ENCODE measurements at regions not wholly inside any gene's neighbourhood (a gene's known extent, or its start where the extent isn't known, plus 50 kb on each side); places are given as distances from the start of the nearest gene placed in this dataset.

GRCh38 chr10:21053953-21054690 lies 157.0 kb upstream of the NEBL start:
- DNase-seq (ENCODE audit: low read depth, low spot score), result no peak
- TF ChIP-seq GABPA (IDR thresholded peaks at IDR 0.05; ENCODE audit: low read depth), result no peak
- no peak for TF ChIP-seq EED (IDR thresholded peaks at IDR 0.05; ENCODE audit: low read depth)
- TF ChIP-seq DPF2 (IDR thresholded peaks at IDR 0.05), result no peak
- TF ChIP-seq HDAC6 (IDR thresholded peaks at IDR 0.05; ENCODE audit: unreplicated experiment), result no peak
- TF ChIP-seq USF2 (IDR thresholded peaks at IDR 0.05; ENCODE audit: borderline replicate concordance, low read depth, low read length), result no peak
- TF ChIP-seq HCFC1 (IDR thresholded peaks at IDR 0.05; ENCODE audit: low read length), result no peak
- no peak for TF ChIP-seq BMI1 (IDR thresholded peaks at IDR 0.05; ENCODE audit: borderline replicate concordance)
- TF ChIP-seq RAD51 (IDR thresholded peaks at IDR 0.05), result no peak
- WGBS (ENCODE audit: insufficient coverage, insufficient replicate concordance, low lambda C conversion rate, missing lambda C conversion rate), result 36% methylated on average over 9 of the region's 9 CpGs
- Histone ChIP-seq H3K9ac (ENCODE audit: control insufficient read depth, insufficient read depth, low read length) (no peak overlapping the region), H3K36me3 (ENCODE audit: control insufficient read depth in 2 of 2, insufficient read depth in 2 of 2, low read length in 1 of 2) (no peaks in the 10 kb centered on the region), H3K4me1 (ENCODE audit: control insufficient read depth, insufficient read depth, low read length) (no peaks in the 10 kb centered on the region), H3K27me3 (replicated peaks in 1 of 2; ENCODE audit: control insufficient read depth in 2 of 2, insufficient read depth in 2 of 2, low read length in 1 of 2) (no peaks in the 10 kb centered on the region), H2AFZ (ENCODE audit: control insufficient read depth, low read depth, low read length) (no peak overlapping the region), H3K79me2 (ENCODE audit: control insufficient read depth, insufficient read depth, low read length) (no peaks in the 10 kb centered on the region), H3K4me2 (ENCODE audit: control insufficient read depth, insufficient read depth) (no peak overlapping the region), H3K27ac (ENCODE audit: control insufficient read depth, insufficient read depth) (no peak overlapping the region), H4K20me1 (ENCODE audit: control insufficient read depth, insufficient read depth) (no peaks in the 10 kb centered on the region), H3K9me3 (replicated peaks; ENCODE audit: control insufficient read depth, insufficient read depth, low read length) (no peaks in the 10 kb centered on the region; the same call in 2 of the 3 replicates), H3K4me3 (no peak overlapping the region)
- ChIA-PET RAD21 (ENCODE audit: unreplicated experiment) (no interaction called here), POLR2A (no interaction called here), CTCF (no interaction called here), SMC1A (ENCODE audit: uncharacterized antibody, unreplicated experiment) (no interaction called here)
- in situ Hi-C loops (cut with MboI), result no loop called here
- no TSS peak for BruUV-seq (replicated peaks)
- no peak for ATAC-seq
- intact Hi-C loops (cut with micrococcal nuclease; ENCODE audit: unreplicated experiment), result no loop called here
- FAIRE-seq, result no peak

GRCh38 chr10:21052709-21053104 lies 155.6 kb upstream of the NEBL start:
- no peaks in the 10 kb centered on the region for H3K79me2 ChIP-seq (ENCODE audit: control insufficient read depth, insufficient read depth, low read length)
- no peaks in the 10 kb centered on the region; the same call in 2 of the 3 replicates for H3K9me3 ChIP-seq (replicated peaks; ENCODE audit: control insufficient read depth, insufficient read depth, low read length)
- intact Hi-C loops (cut with micrococcal nuclease; ENCODE audit: unreplicated experiment), result no loop called here
- no peak for ATAC-seq
- 5% methylated on average over 4 of the region's 4 CpGs for WGBS (ENCODE audit: insufficient coverage, insufficient replicate concordance, low lambda C conversion rate, missing lambda C conversion rate)
- H2AFZ ChIP-seq (ENCODE audit: control insufficient read depth, low read depth, low read length), result no peak overlapping the region
- ChIA-PET RAD21 (ENCODE audit: unreplicated experiment) (no interaction called here), SMC1A (ENCODE audit: uncharacterized antibody, unreplicated experiment) (no interaction called here), CTCF (no interaction called here), POLR2A (no interaction called here)
- H3K4me1 ChIP-seq (ENCODE audit: control insufficient read depth, insufficient read depth, low read length), result no peaks in the 10 kb centered on the region
- no TSS peak for BruUV-seq (replicated peaks)
- H3K27me3 ChIP-seq (replicated peaks in 1 of 2; ENCODE audit: control insufficient read depth in 2 of 2, insufficient read depth in 2 of 2, low read length in 1 of 2), result no peaks in the 10 kb centered on the region
- DNase-seq (ENCODE audit: low read depth, low spot score), result no peak
- no peak overlapping the region for H3K4me2 ChIP-seq (ENCODE audit: control insufficient read depth, insufficient read depth)
- FAIRE-seq, result no peak
- no peak overlapping the region for H3K9ac ChIP-seq (ENCODE audit: control insufficient read depth, insufficient read depth, low read length)
- no peak overlapping the region for H3K27ac ChIP-seq (ENCODE audit: control insufficient read depth, insufficient read depth)
- in situ Hi-C loops (cut with MboI), result no loop called here
- no peaks in the 10 kb centered on the region for H3K36me3 ChIP-seq (ENCODE audit: control insufficient read depth in 2 of 2, insufficient read depth in 2 of 2, low read length in 1 of 2)
- no peaks in the 10 kb centered on the region for H4K20me1 ChIP-seq (ENCODE audit: control insufficient read depth, insufficient read depth)
- H3K4me3 ChIP-seq, result no peak overlapping the region
- TF ChIP-seq CHD4 (IDR thresholded peaks at IDR 0.05) (no peak), ZBTB11 (CRISPR knock-in tag; IDR thresholded peaks at IDR 0.05) (no peak), EZH2 (IDR thresholded peaks at IDR 0.05; ENCODE audit: borderline replicate concordance, control insufficient read depth, low read depth, low read length) (no peak), NFIC (IDR thresholded peaks at IDR 0.05; ENCODE audit: low read depth, low read length) (no peak), SREBF2 (IDR thresholded peaks at IDR 0.05; ENCODE audit: low read length) (no peak), NR2F1 (conservative IDR thresholded peaks at IDR 0.05) (no peak), IKZF2 (IDR thresholded peaks at IDR 0.05) (no peak), ATF7 (IDR thresholded peaks at IDR 0.05; ENCODE audit: low read depth) (no peak), IRF4 (IDR thresholded peaks at IDR 0.05; ENCODE audit: low read depth, low read length) (no peak)
